Kidney (tissue), 13 donors: ENCODE measurements at regions not wholly inside any gene's neighbourhood (a gene's known extent, or its start where the extent isn't known, plus 50 kb on each side); places are given as distances from the start of the nearest gene placed in this dataset.

Source experiments
- DNase-seq, 5 donors: peaks; one replicate each; pipeline ENCODE4 v3.0.0-alpha.2; 2013 to 2020
- FAIRE-seq: peaks from 2 replicates; lab custom pipeline; 2012; peaks lifted over from hg19 to GRCh38; lab: Jason Lieb, UNC
- H3K27ac ChIP-seq, 2 donors: one replicate each; pipeline ENCODE4 v1.7.0; 2013; ENCODE audit warnings: low read depth in 2 of 2, low read length in 2 of 2, inconsistent platforms in 1 of 2
- H3K27me3 ChIP-seq: one replicate; pipeline ENCODE4 v1.7.1; 2013; ENCODE audit warnings: low read length, inconsistent platforms; ENCODE audit not compliant: control insufficient read depth, insufficient read depth
- H3K36me3 ChIP-seq, 3 donors: one replicate each; pipeline versions ENCODE4 v1.7.0 to v1.7.1; 2013; ENCODE audit warnings: low read length in 3 of 3, control low read depth in 1 of 3, inconsistent platforms in 1 of 3; ENCODE audit not compliant: insufficient read depth in 3 of 3, control insufficient read depth in 2 of 3
- H3K4me1 ChIP-seq, 3 donors: one replicate each; pipeline versions ENCODE4 v1.7.0 to v1.7.1; 2013; ENCODE audit warnings: low read length in 3 of 3, inconsistent platforms in 1 of 3, low read depth in 1 of 3; ENCODE audit not compliant: control insufficient read depth in 2 of 3, insufficient read depth in 2 of 3
- H3K4me3 ChIP-seq, 3 donors: one replicate each; pipeline versions ENCODE4 v1.7.0 to v1.8.1; 2013; ENCODE audit warnings: low read length in 3 of 3, control low read depth in 1 of 3, inconsistent platforms in 1 of 3
- H3K9ac ChIP-seq, 3 donors: one replicate each; pipeline versions ENCODE4 v1.7.0 to v1.7.1; 2013; ENCODE audit warnings: low read length in 3 of 3, control low read depth in 1 of 3, inconsistent platforms in 1 of 3
- H3K9me3 ChIP-seq, 3 donors: one replicate each; pipeline versions ENCODE4 v1.7.0 to v1.7.1; 2013; ENCODE audit warnings: low read length in 3 of 3, control low read depth in 1 of 3, inconsistent platforms in 1 of 3; ENCODE audit not compliant: control insufficient read depth in 2 of 3, insufficient read depth in 1 of 3
- CTCF ChIP-seq: IDR thresholded peaks from 3 replicates; pipeline ENCODE4 v1.5.1; 2012; ENCODE audit warnings: mild to moderate bottlenecking, moderate library complexity, borderline replicate concordance; ENCODE audit not compliant: insufficient read depth; ENCODE audit errors: extremely low read depth
- intact Hi-C: fragments of 100-400 bp; cut with DNase I; formaldehyde crosslinking; loops from one replicate; pipeline ENCODE4 v1.11.1; 2022
- donor health status: control.
- donor health status: control.
- donor health status: control.
- donor health status: control.
- donor health status: control.
- donor health status: DM: yes; HTN: yes; CAD: no.
- donor health status: Normal renal cell carcinoma (clear cell type).

GRCh38 chr16:65775829-65776228 lies 590.7 kb upstream of the CDH5 start:
- no peak for FAIRE-seq
- no peaks in the 10 kb centered on the region for H3K36me3 ChIP-seq
- DNase-seq = no peak
- H3K27me3 ChIP-seq = no peaks in the 10 kb centered on the region
- no peak overlapping the region for H3K27ac ChIP-seq
- TF ChIP-seq CTCF = no peak
- peaks cover 0 to 10% (median 0%) of the 10 kb centered on the region in 3 donors for H3K9me3 ChIP-seq
- H3K4me1 ChIP-seq = no peaks in the 10 kb centered on the region
- H3K9ac ChIP-seq = no peak overlapping the region
- intact Hi-C loops = loop anchor here (10.0 kb wide), 1 partner anchor 61 kb away; no protein-coding TSS in a partner anchor
- no peak overlapping the region for H3K4me3 ChIP-seq

GRCh38 chr16:65774350-65774749 lies 592.1 kb upstream of the CDH5 start:
- no peak for TF ChIP-seq CTCF
- Histone ChIP-seq H3K9ac (no peak overlapping the region), H3K4me1 (no peaks in the 10 kb centered on the region), H3K27me3 (no peaks in the 10 kb centered on the region), H3K4me3 (no peak overlapping the region), H3K36me3 (no peaks in the 10 kb centered on the region), H3K9me3 (peaks cover 0 to 12% (median 0%) of the 10 kb centered on the region in 3 donors), H3K27ac (no peak overlapping the region)
- DNase-seq (no peak), FAIRE-seq (no peak)
- intact Hi-C loops = loop anchor here (10.0 kb wide), 1 partner anchor 60 kb away; no protein-coding TSS in a partner anchor

- no peak for FAIRE-seq
- no peak overlapping the region for H3K9ac ChIP-seq
- DNase-seq = peak in 4 of 5 donors; percentile 77 to 83 (median 78)
- TF ChIP-seq CTCF = no peak
- peaks cover 0 to 12% (median 0%) of the 10 kb centered on the region in 3 donors for H3K9me3 ChIP-seq
- H3K4me1 ChIP-seq = no peaks in the 10 kb centered on the region
- no peaks in the 10 kb centered on the region for H3K27me3 ChIP-seq
- H3K27ac ChIP-seq = no peak overlapping the region
- no peaks in the 10 kb centered on the region for H3K36me3 ChIP-seq
- intact Hi-C loops = loop anchor here (10.0 kb wide), 1 partner anchor 59 kb away; no protein-coding TSS in a partner anchor
- H3K4me3 ChIP-seq = no peak overlapping the region
These were observed 593.1 kb upstream of the CDH5 start for GRCh38 chr16:65773301-65773874.
